HL-60 (cell line): ENCODE measurements at regions not wholly inside any gene's neighbourhood (a gene's known extent, or its start where the extent isn't known, plus 50 kb on each side); places are given as distances from the start of the nearest gene placed in this dataset.
A peak's percentile ranks its signal among the peaks of the same experiment; 100 is the strongest.

ENCODE experiments used
- DNase-seq, 2 experiments: peaks; one replicate each; pipeline ENCODE4 v3.0.0-alpha.2; 2010 to 2020; ENCODE audit warnings: low read depth in 1 of 2, low spot score in 1 of 2
- H3K27ac ChIP-seq: fragments of 250-450 bp; sonication (Bioruptor Pico); replicated peaks from 2 replicates; pipeline ENCODE4 v1.5.1; 2020; ENCODE audit warnings: mild to moderate bottlenecking, moderate library complexity
- H3K27me3 ChIP-seq: fragments of 250-450 bp; sonication (Bioruptor Pico); 2 replicates; pipeline ENCODE4 v1.5.1; 2021; ENCODE audit warnings: mild to moderate bottlenecking, moderate library complexity; ENCODE audit not compliant: insufficient read depth, poor library complexity, severe bottlenecking
- H3K4me3 ChIP-seq: replicated peaks from 2 replicates; pipeline ENCODE4 v1.5.1; 2011; ENCODE audit warnings: mild to moderate bottlenecking, control low read depth, low read length; ENCODE audit not compliant: insufficient read depth
- CTCF ChIP-seq: IDR thresholded peaks from one replicate; pipeline ENCODE4 v1.5.1; 2011; ENCODE audit warnings: low read length, control low read depth, inconsistent platforms; ENCODE audit not compliant: insufficient read depth
- GABPA ChIP-seq: IDR thresholded peaks from 2 replicates; pipeline ENCODE4 v1.6.1; 2012; ENCODE audit warnings: low read depth
- POLR2AphosphoS5 ChIP-seq: IDR thresholded peaks from 2 replicates; pipeline ENCODE4 v1.6.1; 2012; ENCODE audit warnings: low read depth
- REST ChIP-seq: IDR thresholded peaks from 2 replicates; pipeline ENCODE4 v1.6.1; 2012; ENCODE audit warnings: low read depth; ENCODE audit not compliant: insufficient replicate concordance
- SPI1 ChIP-seq: IDR thresholded peaks from 2 replicates; pipeline ENCODE4 v1.6.1; 2012; ENCODE audit warnings: low read depth, mild to moderate bottlenecking, borderline replicate concordance

GRCh38 chr7:83806538-83806937 lies 157.6 kb upstream of the SEMA3E start:
- TF ChIP-seq REST (no peak), POLR2AphosphoS5 (no peak), CTCF (no peak), GABPA (no peak), SPI1 (no peak)
- Histone ChIP-seq H3K4me3 (no peak overlapping the region), H3K27ac (no peak overlapping the region), H3K27me3 (no peaks in the 10 kb centered on the region)
- no peak for DNase-seq

- Histone ChIP-seq H3K27ac (peak overlapping the region; percentile 71), H3K27me3 (no peaks in the 10 kb centered on the region), H3K4me3 (no peak overlapping the region)
- DNase-seq = peak in 1 of 2 experiments; percentile 50
- TF ChIP-seq CTCF (no peak), SPI1 (peak; percentile 54; the same call in 1 of the 2 replicates), REST (no peak), POLR2AphosphoS5 (0 out of 2 replicates have a peak, but pooled peaks have one; percentile 19), GABPA (no peak)
These were observed 150.4 kb upstream of the SEMA3E start for GRCh38 chr7:83799333-83799732.

GRCh38 chr7:83798489-83798888 lies 149.6 kb upstream of the SEMA3E start:
- H3K27ac ChIP-seq = peak overlapping the region; percentile 71
- DNase-seq = peak in 1 of 2 experiments; percentile 75
- H3K4me3 ChIP-seq = no peak overlapping the region
- no peaks in the 10 kb centered on the region for H3K27me3 ChIP-seq
- TF ChIP-seq POLR2AphosphoS5 (no peak), GABPA (no peak), CTCF (no peak), SPI1 (peak; percentile 68; the same call in 1 of the 2 replicates)

DNA sequence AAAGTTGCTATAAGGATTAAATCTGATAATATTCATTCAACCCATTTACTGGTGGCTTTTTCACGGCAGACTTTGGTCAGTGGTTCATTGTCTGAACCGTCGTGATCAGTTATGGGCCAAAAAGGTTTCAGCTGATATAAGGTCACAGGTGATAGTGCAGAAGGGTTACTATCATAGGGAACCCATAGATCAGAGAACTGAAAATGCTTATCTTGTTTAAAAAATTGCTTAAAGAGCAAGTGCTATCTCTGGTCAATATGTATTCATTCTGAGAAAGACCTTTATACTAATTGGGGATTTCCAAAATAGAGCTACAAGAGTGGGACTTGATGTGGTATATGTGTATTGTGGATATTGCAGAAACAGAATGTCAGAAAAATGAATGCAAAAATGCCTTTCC lies 147.8 kb upstream of the SEMA3E start:
- no peak overlapping the region for H3K27ac ChIP-seq
- TF ChIP-seq GABPA (no peak), SPI1 (no peak), CTCF (no peak), REST (no peak), POLR2AphosphoS5 (no peak)
- no peak overlapping the region for H3K4me3 ChIP-seq
- H3K27me3 ChIP-seq = no peaks in the 10 kb centered on the region
- DNase-seq = no peak
